SU-DHL-6 (cell line): ENCODE measurements at regions not wholly inside any gene's neighbourhood (a gene's known extent, or its start where the extent isn't known, plus 50 kb on each side); places are given as distances from the start of the nearest gene placed in this dataset.

ENCODE experiments used
- H2AFZ ChIP-seq: fragments of 200-600 bp; sonication (generic); 2 replicates; pipeline ENCODE4 v1.6.1; 2014; ENCODE audit warnings: low read depth, mild to moderate bottlenecking, moderate library complexity, mixed read lengths, antibody characterized with exemption, low read length; ENCODE audit not compliant: severe bottlenecking
- H3F3A ChIP-seq: fragments of 200-600 bp; shearing (Covaris generic); 2 replicates; pipeline ENCODE4 v1.6.0; 2016; ENCODE audit warnings: antibody characterized with exemption, mild to moderate bottlenecking; ENCODE audit not compliant: insufficient read depth
- H3K27ac ChIP-seq: fragments of 200-600 bp; sonication (generic); 2 replicates; pipeline ENCODE4 v1.5.1; 2016; ENCODE audit warnings: low read depth, mild to moderate bottlenecking, low read length, moderate library complexity, mixed read lengths
- H3K27me3 ChIP-seq: fragments of 200-600 bp; sonication (generic), shearing (Covaris generic); 2 replicates; pipeline ENCODE4 v1.6.0; 2014; ENCODE audit warnings: mild to moderate bottlenecking, low read length
- H3K36me3 ChIP-seq: fragments of 200-600 bp; sonication (generic); 2 replicates; pipeline ENCODE4 v1.6.1; 2014; ENCODE audit warnings: mild to moderate bottlenecking, low read length, mixed read lengths
- H3K4me2 ChIP-seq: fragments of 300-600, 200-600 bp; shearing (Covaris generic), sonication (generic); 2 replicates; pipeline ENCODE4 v1.6.0; 2014; ENCODE audit warnings: low read length, low read depth, mild to moderate bottlenecking; ENCODE audit not compliant: poor library complexity, severe bottlenecking
- H3K4me3 ChIP-seq: fragments of 200-600 bp; sonication (generic); 2 replicates; pipeline ENCODE4 v1.5.1; 2014; ENCODE audit warnings: antibody characterized with exemption, low read length, mild to moderate bottlenecking, mixed read lengths; ENCODE audit not compliant: insufficient read depth, poor library complexity, severe bottlenecking
- H3K79me2 ChIP-seq: fragments of 200-600 bp; sonication (generic); 2 replicates; pipeline ENCODE4 v1.6.1; 2014; ENCODE audit warnings: mild to moderate bottlenecking, low read length, moderate library complexity; ENCODE audit not compliant: insufficient read depth
- H3K9ac ChIP-seq: fragments of 200-600 bp; sonication (generic); 2 replicates; pipeline ENCODE4 v1.7.0; 2014; ENCODE audit warnings: mild to moderate bottlenecking, low read length
- H3K9me2 ChIP-seq: fragments of 200-600 bp; sonication (generic); replicated peaks from 2 replicates; pipeline ENCODE4 v1.6.1; 2014; ENCODE audit warnings: low read length; ENCODE audit not compliant: insufficient read depth
- H3K9me3 ChIP-seq: fragments of 200-600 bp; sonication (generic); 2 replicates; pipeline ENCODE4 v1.6.1; 2014; ENCODE audit warnings: low read length, mixed read lengths; ENCODE audit not compliant: insufficient read depth
- H4K20me1 ChIP-seq: fragments of 200-600 bp; sonication (generic); 2 replicates; pipeline ENCODE4 v1.6.1; 2014; ENCODE audit warnings: low read depth, mild to moderate bottlenecking, antibody characterized with exemption, low read length, moderate library complexity, mixed read lengths
- EZH2phosphoT487 ChIP-seq: fragments of 200-600 bp; sonication (generic), shearing (Covaris generic); conservative IDR thresholded peaks from 2 replicates; pipeline ENCODE4 v1.6.1; 2018; ENCODE audit warnings: mild to moderate bottlenecking, antibody characterized with exemption, low read length, moderate library complexity, mixed read lengths
- TF ChIP-seq, protein P1 (sequence below): fragments of 200-600 bp; sonication (generic); IDR thresholded peaks from one replicate; pipeline ENCODE4 v1.5.1; 2017; ENCODE audit warnings: antibody characterized with exemption, mild to moderate bottlenecking, low read length, moderate library complexity; ENCODE audit not compliant: insufficient read depth, poor library complexity, severe bottlenecking

GRCh38 chr14:100446572-100446971 is 123.4 kb downstream of the SLC25A47 start:
- H2AFZ ChIP-seq, result no peak overlapping the region
- TF ChIP-seq, protein P1, sequence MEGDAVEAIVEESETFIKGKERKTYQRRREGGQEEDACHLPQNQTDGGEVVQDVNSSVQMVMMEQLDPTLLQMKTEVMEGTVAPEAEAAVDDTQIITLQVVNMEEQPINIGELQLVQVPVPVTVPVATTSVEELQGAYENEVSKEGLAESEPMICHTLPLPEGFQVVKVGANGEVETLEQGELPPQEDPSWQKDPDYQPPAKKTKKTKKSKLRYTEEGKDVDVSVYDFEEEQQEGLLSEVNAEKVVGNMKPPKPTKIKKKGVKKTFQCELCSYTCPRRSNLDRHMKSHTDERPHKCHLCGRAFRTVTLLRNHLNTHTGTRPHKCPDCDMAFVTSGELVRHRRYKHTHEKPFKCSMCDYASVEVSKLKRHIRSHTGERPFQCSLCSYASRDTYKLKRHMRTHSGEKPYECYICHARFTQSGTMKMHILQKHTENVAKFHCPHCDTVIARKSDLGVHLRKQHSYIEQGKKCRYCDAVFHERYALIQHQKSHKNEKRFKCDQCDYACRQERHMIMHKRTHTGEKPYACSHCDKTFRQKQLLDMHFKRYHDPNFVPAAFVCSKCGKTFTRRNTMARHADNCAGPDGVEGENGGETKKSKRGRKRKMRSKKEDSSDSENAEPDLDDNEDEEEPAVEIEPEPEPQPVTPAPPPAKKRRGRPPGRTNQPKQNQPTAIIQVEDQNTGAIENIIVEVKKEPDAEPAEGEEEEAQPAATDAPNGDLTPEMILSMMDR, result no peak
- H3K9ac ChIP-seq, result no peak overlapping the region
- no peak overlapping the region for H3K27ac ChIP-seq
- H3K36me3 ChIP-seq, result no peaks in the 10 kb centered on the region
- H3K9me2 ChIP-seq, result no peaks in the 10 kb centered on the region
- no peak overlapping the region for H3K4me3 ChIP-seq
- H4K20me1 ChIP-seq, result no peaks in the 10 kb centered on the region
- H3K9me3 ChIP-seq, result no peaks in the 10 kb centered on the region
- no peaks in the 10 kb centered on the region for H3K27me3 ChIP-seq
- no peaks in the 10 kb centered on the region for H3F3A ChIP-seq
- no peaks in the 10 kb centered on the region for H3K79me2 ChIP-seq
- no peak overlapping the region for H3K4me2 ChIP-seq

GRCh38 chr14:100448376-100448775 is 125.2 kb downstream of the SLC25A47 start:
- H3K36me3 ChIP-seq, result no peaks in the 10 kb centered on the region
- no peak overlapping the region for H3K4me3 ChIP-seq
- H3K9ac ChIP-seq, result no peak overlapping the region
- no peaks in the 10 kb centered on the region for H3K79me2 ChIP-seq
- H3K9me3 ChIP-seq, result no peaks in the 10 kb centered on the region
- no peak for TF ChIP-seq EZH2phosphoT487
- TF ChIP-seq, protein P1, result no peak
- H3K9me2 ChIP-seq, result no peaks in the 10 kb centered on the region
- H3F3A ChIP-seq, result no peaks in the 10 kb centered on the region
- H2AFZ ChIP-seq, result no peak overlapping the region
- H3K4me2 ChIP-seq, result no peak overlapping the region
- no peak overlapping the region for H3K27ac ChIP-seq
- 0 out of 2 replicates have a peak, but pooled peaks cover 3% of the 10 kb centered on the region for H4K20me1 ChIP-seq
- no peaks in the 10 kb centered on the region for H3K27me3 ChIP-seq

- Histone ChIP-seq H3K27me3 (no peaks in the 10 kb centered on the region), H3K4me3 (no peak overlapping the region), H3K27ac (no peak overlapping the region), H3K4me2 (no peak overlapping the region), H3F3A (no peaks in the 10 kb centered on the region), H3K9me2 (no peaks in the 10 kb centered on the region), H4K20me1 (0 out of 2 replicates have a peak, but pooled peaks cover 3% of the 10 kb centered on the region), H3K36me3 (no peaks in the 10 kb centered on the region), H2AFZ (no peak overlapping the region), H3K9ac (no peak overlapping the region), H3K9me3 (no peaks in the 10 kb centered on the region), H3K79me2 (no peaks in the 10 kb centered on the region)
- TF ChIP-seq, protein P1, result no peak
These were observed 126.3 kb downstream of the SLC25A47 start for GRCh38 chr14:100449225-100449987.
